ENCODE measurements at regions not wholly inside any gene's neighbourhood (a gene's known extent, or its start where the extent isn't known, plus 50 kb on each side); places are given as distances from the start of the nearest gene placed in this dataset.

DNA sequence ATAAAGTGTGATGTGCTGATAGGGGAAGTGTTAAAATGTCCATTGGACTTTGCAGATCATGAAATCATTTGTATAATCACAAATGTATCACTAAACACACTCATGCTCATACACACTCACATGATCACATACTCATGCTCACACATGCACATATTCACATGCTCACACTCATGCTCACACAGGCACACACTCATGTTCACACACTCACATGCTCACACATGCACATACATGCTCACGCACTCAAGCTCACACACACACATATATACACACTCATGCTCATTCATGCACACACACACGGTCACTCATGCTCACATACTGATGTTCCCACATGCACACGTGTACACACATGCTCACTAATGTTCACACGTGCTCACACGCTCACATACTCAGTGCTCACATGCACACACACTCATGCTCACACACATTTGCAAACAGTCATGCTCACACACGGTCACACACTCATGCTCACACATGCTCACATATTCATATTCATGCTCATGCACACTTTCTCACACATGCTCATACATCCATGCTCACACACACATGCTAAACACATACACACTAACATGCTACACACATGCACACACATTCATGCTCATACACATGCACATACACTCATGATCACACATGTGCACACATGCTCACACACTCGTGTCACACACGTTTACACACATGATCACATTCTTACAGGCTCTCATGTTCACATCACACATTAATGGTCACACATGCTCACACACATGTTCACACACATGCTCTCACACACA lies 116.7 kb upstream of the GJB6 start:
- Histone ChIP-seq H3K9me3 (ENCODE audit: control insufficient read depth, insufficient read depth, low read length) (no peaks in the 10 kb centered on the region), H3K4me2 (ENCODE audit: low read depth, low read length) (no peak overlapping the region), H2AK9ac (replicated peaks; ENCODE audit: low read depth, low read length, poor library complexity) (no peak overlapping the region), H4K91ac (ENCODE audit: insufficient read depth, low read depth, low read length) (no peak overlapping the region), H2BK5ac (ENCODE audit: low read depth, low read length, poor library complexity, severe bottlenecking) (no peak overlapping the region), H3K9me1 (ENCODE audit: insufficient read depth, low read length) (peaks cover 10% of the 10 kb centered on the region; the same call in 1 of the 2 replicates), H4K8ac (ENCODE audit: low read depth in 2 of 2, low read length in 2 of 2) (no peak overlapping the region), H3K56ac (ENCODE audit: extremely low read depth, insufficient read depth, low read length) (no peak overlapping the region), H3K9ac (ENCODE audit: low read depth, low read length) (no peak overlapping the region), H3K36me3 (ENCODE audit: control insufficient read depth, insufficient read depth, low read length) (no peaks in the 10 kb centered on the region), H3K14ac (replicated peaks; ENCODE audit: low read depth, low read length) (no peak overlapping the region), H3K23ac (ENCODE audit: low read depth, low read length) (no peak overlapping the region), H2BK20ac (ENCODE audit: low read depth, low read length) (no peak overlapping the region), H4K5ac (ENCODE audit: low read depth, low read length) (no peak overlapping the region), H3K18ac (ENCODE audit: low read depth, low read length) (no peak overlapping the region), H3K4me3 (ENCODE audit: insufficient read depth, low read depth, low read length) (no peak overlapping the region), H3K27ac (ENCODE audit: insufficient read depth, low read length) (no peak overlapping the region), H2AFZ (replicated peaks; ENCODE audit: low read length, poor library complexity) (no peak overlapping the region), H3K4ac (ENCODE audit: low read depth, low read length) (no peak overlapping the region), H2BK120ac (ENCODE audit: low read depth, low read length) (no peak overlapping the region), H3K4me1 (ENCODE audit: control insufficient read depth, insufficient read depth, low read length) (peaks cover 4% of the 10 kb centered on the region), H2AK5ac (ENCODE audit: low read depth, low read length) (peak overlapping the region; percentile 38; the same call in 1 of the 2 replicates), H3K79me1 (ENCODE audit: low read depth in 1 of 2, low read length in 2 of 2) (no peaks in the 10 kb centered on the region), H2BK15ac (ENCODE audit: low read depth, low read length) (no peak overlapping the region), H3K27me3 (ENCODE audit: control insufficient read depth, insufficient read depth, low read length) (peaks cover 33% of the 10 kb centered on the region), H4K20me1 (ENCODE audit: insufficient read depth, low read length) (no peaks in the 10 kb centered on the region; the same call in 1 of the 2 replicates)
- intact Hi-C loops (cut with micrococcal nuclease) (no loop called here), in situ Hi-C loops (cut with MboI; ENCODE audit: low sequenced_read_pairs) (no loop called here), dilution Hi-C loops (cut with HindIII; ENCODE audit: low sequenced_read_pairs, unreplicated experiment) (no loop called here)
- BruUV-seq (replicated peaks): no TSS peak
- 82% methylated on average over 8 of the region's 8 CpGs; no CpG with 5 or more reads in 1 of the 2 experiments for WGBS, 2 experiments (ENCODE audit: extremely low coverage in 2 of 2, insufficient read length in 1 of 2)
- TF ChIP-seq RFX5 (IDR thresholded peaks at IDR 0.05; ENCODE audit: low read depth, low read length) (no peak), RCOR1 (IDR thresholded peaks at IDR 0.05; ENCODE audit: insufficient replicate concordance, low read length) (no peak), SMC3 (IDR thresholded peaks at IDR 0.05; ENCODE audit: low read depth, low read length) (no peak), MXI1 (IDR thresholded peaks at IDR 0.05; ENCODE audit: borderline replicate concordance, low read depth, low read length) (no peak)
- TF ChIP-seq, protein P1, sequence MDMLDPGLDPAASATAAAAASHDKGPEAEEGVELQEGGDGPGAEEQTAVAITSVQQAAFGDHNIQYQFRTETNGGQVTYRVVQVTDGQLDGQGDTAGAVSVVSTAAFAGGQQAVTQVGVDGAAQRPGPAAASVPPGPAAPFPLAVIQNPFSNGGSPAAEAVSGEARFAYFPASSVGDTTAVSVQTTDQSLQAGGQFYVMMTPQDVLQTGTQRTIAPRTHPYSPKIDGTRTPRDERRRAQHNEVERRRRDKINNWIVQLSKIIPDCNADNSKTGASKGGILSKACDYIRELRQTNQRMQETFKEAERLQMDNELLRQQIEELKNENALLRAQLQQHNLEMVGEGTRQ (IDR thresholded peaks at IDR 0.05; ENCODE audit: low read depth, low read length): no peak
- no peak for DNase-seq
- ATAC-seq (ENCODE audit: low read depth): no peak
- POLR2A ChIA-PET (ENCODE audit: unreplicated experiment): no interaction called here
- CTCF ChIA-PET: no interaction called here
